ENCODE measurements at regions not wholly inside any gene's neighbourhood (a gene's known extent, or its start where the extent isn't known, plus 50 kb on each side); places are given as distances from the start of the nearest gene placed in this dataset.
"Not testable (repeated sequence)": the region's sequence is repeated elsewhere in the genome, so short reads cannot be mapped to it uniquely, and the experiment has no call there.

DNA sequence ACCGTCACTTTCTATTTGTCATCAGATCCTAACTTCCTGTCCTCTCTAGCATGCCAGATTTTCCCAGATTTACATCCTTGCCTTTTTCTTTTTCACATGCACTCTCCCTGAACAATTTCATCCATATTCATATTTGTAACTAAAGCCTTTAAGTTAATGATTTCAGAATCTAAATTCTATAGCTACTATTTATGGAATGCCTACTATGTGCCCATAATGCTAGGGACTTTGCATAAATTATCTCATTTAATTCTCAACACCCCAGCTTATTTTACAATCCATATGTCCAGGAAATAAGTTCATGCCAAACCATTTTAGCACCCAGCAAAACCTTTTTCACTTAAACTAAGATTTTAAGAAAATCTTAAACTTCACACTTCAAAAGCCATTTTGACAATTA lies 531.9 kb downstream of the NUP35 start:
- no peak for DNase-seq

GRCh38 chr2:183665425-183665824 lies 541.2 kb downstream of the NUP35 start:
- peak; percentile 34 for DNase-seq

DNA sequence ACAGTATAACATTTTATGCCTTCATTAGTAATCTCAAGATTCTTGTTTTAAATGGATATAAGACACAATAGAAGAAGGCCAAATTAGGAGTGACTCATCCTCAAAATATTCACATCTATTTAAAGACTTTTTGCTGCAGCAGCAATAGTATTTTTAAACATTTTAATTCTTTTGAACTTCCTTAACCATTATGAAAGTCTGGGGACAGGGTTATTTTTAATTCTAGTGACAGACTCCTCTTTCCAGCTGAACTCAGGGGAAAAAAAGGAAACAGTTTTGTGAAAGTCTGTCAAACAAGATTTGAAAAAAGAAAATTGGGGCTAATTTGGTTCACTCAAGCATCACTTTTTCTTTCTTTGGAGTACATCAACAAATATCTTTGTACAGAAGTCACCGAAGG lies 541.8 kb downstream of the NUP35 start:
- DNase-seq = peak; percentile 64

DNA sequence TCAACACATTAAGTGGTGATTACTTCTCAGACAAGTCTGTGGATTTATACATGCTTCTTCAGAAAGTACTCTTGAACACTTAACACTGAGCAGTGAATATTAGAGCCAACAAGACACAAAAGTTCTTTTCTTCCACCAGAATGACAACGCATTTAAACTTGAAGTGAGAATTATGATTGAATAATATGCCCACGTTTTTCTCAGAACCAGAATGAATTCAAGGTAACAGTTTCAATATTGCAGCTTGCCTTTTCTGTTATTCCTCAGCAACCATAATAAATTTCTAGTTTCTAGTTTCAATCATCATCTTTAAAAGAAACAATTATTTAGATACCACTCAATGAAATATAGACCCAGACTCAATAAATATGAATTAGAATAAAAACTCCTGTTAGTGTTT lies 547.0 kb downstream of the NUP35 start:
- DNase-seq = no peak

GRCh38 chr2:183678908-183679307 lies 554.7 kb downstream of the NUP35 start:
- no peak for DNase-seq

- no peak for DNase-seq
Observed at GRCh38 chr2:183680573-183680972, 556.3 kb downstream of the NUP35 start.

GRCh38 chr2:183684686-183685085 lies 560.4 kb downstream of the NUP35 start:
- DNase-seq = no peak

GRCh38 chr2:183696028-183696427 lies 571.8 kb downstream of the NUP35 start:
- no peak for DNase-seq

GRCh38 chr2:183709829-183710228 lies 585.6 kb downstream of the NUP35 start:
- no peak for DNase-seq

- DNase-seq = no peak
Observed at GRCh38 chr2:183718246-183718645, 594.0 kb downstream of the NUP35 start.

- DNase-seq = no peak
Observed at GRCh38 chr2:183723278-183723677, 599.0 kb downstream of the NUP35 start.

- DNase-seq = no peak
Observed at GRCh38 chr2:183729380-183729779, 605.1 kb downstream of the NUP35 start.

GRCh38 chr2:183740241-183740640 lies 616.0 kb downstream of the NUP35 start:
- no peak for DNase-seq

GRCh38 chr2:183752571-183752970 lies 628.3 kb downstream of the NUP35 start:
- no peak for DNase-seq

DNA sequence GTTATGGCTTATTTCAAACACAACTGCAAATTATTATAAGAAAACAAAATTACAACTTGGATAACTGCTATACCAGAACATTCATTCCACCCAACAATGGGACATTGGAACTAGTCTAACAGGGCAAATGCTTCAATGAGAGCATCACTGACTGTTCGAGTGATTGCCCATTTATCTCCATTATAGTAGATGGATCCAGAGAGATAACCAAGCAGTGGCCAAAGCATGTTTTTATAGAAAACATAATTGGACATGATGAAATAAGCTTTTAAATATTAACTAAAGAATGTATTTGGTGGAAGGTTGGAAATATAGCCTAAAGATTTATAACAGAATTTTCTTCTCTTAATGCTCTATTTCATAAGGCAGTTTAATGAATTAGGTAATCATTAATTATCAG lies 634.8 kb downstream of the NUP35 start:
- peak; percentile 17 for DNase-seq

- DNase-seq = no peak
Observed at GRCh38 chr2:183773775-183774174, 649.5 kb downstream of the NUP35 start.

DNA sequence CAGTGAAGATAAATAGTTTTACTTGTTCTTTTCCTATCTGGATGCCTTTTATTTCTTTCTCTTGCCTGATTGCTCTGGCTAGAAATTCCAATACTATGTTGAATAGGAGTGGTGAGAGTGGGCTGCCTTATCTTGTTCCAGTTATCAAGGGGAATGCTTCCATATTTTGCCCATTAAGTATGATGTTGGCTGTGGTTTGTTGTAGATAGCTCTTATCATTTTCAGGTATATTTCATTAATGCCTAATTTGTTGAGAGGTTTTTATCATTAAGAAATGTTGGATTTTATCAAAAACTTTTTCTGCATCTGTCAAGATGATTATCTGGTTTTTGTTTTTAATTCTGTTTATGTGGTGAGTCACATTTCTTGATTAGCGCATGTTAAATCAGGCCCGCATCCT lies 655.8 kb downstream of the NUP35 start:
- no peak for DNase-seq

DNA sequence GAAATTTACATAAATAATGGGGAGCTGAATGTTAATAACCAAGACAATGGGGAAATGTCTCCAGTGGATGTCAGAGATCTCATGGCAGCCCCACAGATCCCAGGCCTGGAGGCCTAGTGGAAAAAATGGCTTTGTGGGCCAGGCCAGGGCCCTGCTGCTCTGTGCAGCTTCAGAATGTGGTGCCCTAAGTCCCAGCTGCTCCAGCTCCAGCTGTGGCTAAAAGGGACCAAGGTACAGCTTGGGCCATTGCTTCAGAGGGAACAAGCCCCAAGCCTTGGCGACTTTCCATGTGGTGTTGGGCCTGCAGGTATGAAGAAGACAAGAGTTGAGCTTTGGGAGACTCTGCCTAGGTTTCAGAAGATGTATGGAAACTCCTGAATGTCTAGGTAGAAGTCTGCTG lies 658.2 kb downstream of the NUP35 start:
- no peak for DNase-seq

DNA sequence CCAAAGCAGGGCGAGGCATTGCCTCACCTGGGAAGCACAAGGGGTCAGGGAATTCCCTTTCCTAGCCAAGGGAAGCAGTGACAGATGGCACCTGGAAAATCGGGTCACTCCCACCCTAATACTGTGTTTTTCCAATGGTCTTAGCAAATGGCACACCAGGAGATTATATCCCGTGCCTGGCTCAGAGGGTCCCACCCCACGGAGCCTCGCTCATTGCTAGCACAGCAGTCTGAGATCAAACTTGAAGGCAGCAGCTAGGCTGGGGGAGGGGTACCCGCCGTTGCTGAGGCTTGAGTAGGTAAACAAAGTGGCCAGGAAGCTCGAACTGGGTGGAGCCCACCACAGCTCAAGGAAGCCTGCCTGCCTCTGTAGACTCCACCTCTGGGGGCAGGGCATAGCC lies 664.6 kb downstream of the NUP35 start:
- not testable (repeated sequence) for DNase-seq

DNA sequence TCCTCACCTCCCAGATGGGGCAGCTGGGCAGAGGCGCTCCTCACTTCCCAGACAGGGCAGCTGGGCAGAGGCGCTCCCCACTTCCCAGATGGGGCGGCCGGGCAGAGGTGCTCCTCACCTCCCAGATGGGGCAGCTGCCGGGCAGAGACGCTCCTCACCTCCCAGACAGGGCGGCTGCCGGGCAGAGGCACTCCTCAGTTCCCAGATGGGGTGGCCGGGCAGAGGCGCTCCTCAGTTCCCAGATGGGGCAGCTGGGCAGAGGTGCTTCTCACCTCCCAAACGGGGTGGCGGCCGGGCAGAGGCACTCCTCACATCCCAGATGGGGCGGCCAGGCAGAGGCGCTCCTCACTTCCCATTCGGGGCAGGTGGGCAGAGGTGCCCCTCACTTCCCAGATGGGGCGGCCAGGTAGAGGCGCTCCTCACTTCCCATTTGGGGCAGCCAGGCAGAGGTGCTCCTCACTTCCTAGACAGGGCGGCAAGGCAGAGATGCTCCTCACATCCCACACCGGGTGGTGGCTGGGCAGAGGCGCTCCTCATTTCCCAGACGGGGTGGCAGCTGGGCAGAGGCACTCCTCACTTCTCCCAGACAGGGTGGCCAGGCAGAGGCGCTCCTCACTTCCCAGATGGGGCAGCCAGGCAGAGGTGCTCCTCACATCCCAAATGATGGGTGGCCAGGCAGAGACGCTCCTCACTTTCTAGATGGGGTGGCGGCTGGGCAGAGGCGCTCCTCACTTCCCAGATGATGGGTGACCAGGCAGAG lies 668.1 kb downstream of the NUP35 start:
- not testable (repeated sequence) for DNase-seq

- no peak for DNase-seq
Observed at GRCh38 chr2:183798535-183798934, 674.3 kb downstream of the NUP35 start.

- no peak for DNase-seq
Observed at GRCh38 chr2:183799761-183800160, 675.5 kb downstream of the NUP35 start.

- no peak for DNase-seq
Observed at GRCh38 chr2:183803596-183803995, 679.4 kb downstream of the NUP35 start.

- DNase-seq = no peak
Observed at GRCh38 chr2:183807870-183808269, 683.6 kb downstream of the NUP35 start.

DNA sequence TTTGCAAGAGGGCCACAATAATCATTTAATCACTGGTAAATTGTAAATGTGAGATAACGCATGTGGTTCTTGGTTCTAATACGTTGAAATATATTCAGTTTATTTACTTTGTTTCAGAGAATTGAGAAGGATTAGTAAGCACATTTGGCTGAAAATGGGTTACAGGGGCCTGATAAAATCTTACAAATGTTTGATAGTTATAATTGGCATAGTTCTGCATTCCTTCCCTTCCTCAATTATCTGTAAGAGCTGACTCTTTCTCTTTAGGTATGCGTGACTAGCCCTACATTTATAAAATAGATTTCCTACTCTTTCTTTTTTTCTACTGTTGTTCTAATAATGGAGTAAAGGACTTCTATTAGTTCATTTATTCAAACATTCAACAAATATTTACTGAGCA lies 685.2 kb downstream of the NUP35 start:
- DNase-seq = no peak
